COLO668 (cell line): ENCODE measurements at regions not wholly inside any gene's neighbourhood (a gene's known extent, or its start where the extent isn't known, plus 50 kb on each side); places are given as distances from the start of the nearest gene placed in this dataset.

Experiments used
- DNase-seq: peaks from one replicate; lab custom pipeline; 2025; ENCODE audit not compliant: unreplicated experiment; lab: John Stamatoyannopoulos, UW

- no peak for DNase-seq
Measured at GRCh38 chr9:12065686-12066085, 627.5 kb upstream of the TYRP1 start.

- no peak for DNase-seq
Measured at GRCh38 chr9:12066455-12067035, 626.6 kb upstream of the TYRP1 start.

- DNase-seq: no peak
Measured at GRCh38 chr9:12069366-12069765, 623.8 kb upstream of the TYRP1 start.

GRCh38 chr9:12085399-12085798 lies 607.8 kb upstream of the TYRP1 start:
- no peak for DNase-seq

GRCh38 chr9:12091865-12092527 lies 601.2 kb upstream of the TYRP1 start:
- DNase-seq: no peak

- DNase-seq: no peak
Measured at GRCh38 chr9:12094046-12094445, 599.1 kb upstream of the TYRP1 start.

DNA sequence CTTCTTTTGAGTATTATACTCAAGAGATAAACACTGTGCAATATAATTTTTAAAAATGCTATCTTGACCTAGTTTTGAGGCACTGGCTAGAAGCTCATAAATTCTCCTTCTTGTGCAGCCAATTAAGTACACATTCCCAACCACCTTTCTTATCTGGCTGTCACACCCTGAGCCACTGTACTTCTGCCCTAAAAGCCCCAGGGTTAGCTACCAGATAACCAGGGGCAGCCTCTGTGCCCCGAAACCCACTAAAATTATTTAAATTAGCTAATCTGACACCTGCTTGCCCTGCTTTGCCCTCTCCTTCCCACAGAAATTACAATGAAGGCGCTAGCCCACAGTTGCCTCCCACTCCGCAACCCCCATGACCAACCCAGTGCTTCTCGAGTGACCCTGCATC lies 597.3 kb upstream of the TYRP1 start:
- no peak for DNase-seq

DNA sequence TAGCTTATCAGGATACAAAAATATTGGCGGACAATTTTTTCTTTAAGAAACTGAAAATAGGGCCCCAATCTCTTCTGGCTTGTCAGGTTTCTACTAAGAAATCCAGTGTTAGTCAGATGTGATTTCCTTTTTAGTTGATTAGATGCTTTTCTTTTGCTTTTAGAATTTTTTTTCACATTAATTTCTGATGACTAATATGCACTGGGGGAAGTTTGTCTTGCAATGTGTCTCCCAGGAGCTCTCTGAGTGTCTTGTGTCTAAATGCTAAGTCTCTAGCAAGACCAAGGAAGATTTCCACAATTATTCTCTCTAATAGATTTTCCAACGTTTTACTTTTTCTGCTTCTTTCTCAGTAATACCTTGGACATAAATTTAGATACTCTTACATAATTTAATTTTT lies 559.8 kb upstream of the TYRP1 start:
- no peak for DNase-seq

- DNase-seq: no peak
Measured at GRCh38 chr9:12141422-12141821, 551.8 kb upstream of the TYRP1 start.

DNA sequence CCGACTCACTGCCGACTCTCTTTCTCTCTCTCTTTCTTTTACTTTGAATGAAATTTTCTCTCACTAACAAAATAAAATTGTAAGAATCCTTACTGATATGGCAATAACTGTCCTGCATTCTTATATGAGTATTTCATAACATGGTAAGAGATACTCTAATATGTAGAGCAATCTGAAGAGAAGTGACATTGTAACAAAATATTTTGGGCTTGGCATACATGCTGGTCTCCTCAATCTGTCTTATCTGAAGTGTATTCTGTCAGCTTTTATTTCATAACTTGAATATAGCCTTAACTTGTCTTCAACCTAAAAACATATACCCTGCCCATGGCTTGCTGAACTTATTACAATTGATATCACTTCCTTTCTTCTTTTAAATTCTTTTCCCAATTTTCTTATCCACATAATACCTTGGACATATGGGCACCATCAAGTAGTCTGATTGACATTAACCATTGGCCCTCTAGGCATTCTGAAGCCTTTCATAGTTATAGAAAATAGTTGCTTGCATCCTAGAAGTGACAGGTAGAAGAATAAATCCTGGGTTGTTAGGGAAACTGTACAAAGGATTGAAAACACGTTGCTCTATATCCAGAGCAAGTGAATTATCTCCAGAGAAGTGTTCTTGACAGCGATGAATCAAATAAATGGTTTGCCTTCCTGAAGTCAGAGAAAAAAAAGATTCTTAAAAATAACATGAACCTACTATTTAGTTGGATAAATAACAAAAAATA lies 537.6 kb upstream of the TYRP1 start:
- no peak for DNase-seq

DNA sequence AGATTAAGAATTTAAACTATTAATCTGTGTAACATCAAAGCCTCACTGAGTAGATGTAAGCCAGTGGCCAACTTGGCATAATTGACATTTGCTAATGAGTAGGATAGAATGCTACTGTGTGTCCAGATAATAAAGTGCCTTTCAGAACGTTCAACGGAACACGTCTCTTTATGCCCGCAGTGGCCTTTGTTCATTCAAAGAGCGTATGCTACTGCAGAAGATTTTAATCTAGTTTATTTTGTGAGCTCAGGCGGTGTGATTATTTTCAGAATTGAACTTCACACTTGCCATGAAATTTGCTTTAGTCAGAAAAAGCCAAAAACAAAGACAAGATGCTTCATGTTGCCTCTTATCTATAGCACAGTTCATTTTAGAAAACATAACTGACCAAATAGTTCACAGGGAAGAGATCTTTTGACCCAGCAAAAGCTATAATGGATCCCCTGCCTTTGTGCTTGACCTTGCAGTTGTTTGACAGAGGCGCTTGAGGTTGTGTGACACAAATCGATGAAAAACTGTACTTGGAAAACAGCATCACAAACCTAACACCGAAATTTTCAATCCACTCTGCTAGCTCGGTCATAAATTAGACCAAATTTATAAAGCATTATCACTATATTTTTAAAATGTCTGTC lies 530.9 kb upstream of the TYRP1 start:
- no peak for DNase-seq

GRCh38 chr9:12163723-12164458 lies 529.3 kb upstream of the TYRP1 start:
- no peak for DNase-seq

GRCh38 chr9:12166518-12166917 lies 526.7 kb upstream of the TYRP1 start:
- no peak for DNase-seq

GRCh38 chr9:12170456-12170855 lies 522.7 kb upstream of the TYRP1 start:
- DNase-seq: no peak

DNA sequence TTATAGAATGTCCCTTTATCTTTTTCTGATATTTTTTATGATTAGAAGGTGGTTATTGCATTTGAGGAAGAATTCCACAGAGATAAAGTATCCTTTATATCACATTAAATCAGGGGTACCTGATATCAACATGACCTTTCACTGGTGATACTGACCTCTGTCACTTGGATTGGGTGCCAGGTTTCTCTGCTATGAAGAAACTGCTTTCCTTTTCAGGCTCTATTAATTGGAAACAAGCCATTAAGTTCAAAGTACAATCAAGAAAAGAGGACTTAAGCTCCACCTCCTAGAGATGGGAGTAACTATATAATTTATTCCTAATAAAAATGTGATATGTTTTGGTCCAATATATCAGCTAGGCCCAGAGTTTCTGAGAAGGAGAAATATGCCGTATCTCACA lies 514.6 kb upstream of the TYRP1 start:
- no peak for DNase-seq

DNA sequence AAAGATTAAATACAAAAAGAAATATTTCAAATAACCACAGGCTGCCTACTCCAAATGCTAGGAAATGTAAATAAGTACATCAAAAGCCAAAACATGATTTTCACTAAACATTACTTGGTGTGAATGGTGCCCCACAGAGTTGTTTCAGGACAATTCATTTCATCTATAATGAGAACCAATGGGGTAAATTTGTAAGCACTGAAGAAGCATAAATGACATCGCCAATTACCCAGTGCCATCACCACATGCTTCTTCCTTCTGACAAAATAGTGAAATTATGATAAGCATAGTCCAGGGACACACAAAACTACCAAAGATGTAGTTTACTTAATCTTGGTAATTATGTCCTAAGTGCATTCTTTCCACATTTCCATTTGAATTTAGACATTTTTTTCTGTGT lies 510.4 kb upstream of the TYRP1 start:
- DNase-seq: no peak

DNA sequence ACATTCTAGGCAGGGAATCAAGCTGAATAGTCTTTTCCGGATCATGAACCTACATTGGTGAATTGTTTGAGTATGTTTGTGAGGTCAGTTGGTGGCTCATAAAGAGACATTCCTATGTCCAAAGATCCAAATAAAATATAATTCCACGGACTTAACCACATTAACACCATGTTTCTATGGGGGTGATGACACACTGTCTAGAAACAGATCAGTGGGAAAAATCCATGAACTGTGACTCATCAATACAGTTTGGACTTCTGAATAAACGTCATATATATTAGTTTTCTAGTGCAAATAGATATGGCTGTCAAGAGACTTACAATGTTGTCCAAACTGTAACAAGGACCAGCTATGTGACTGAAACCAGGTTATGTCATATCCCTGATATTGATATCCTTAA lies 509.9 kb upstream of the TYRP1 start:
- no peak for DNase-seq

- DNase-seq: no peak
Measured at GRCh38 chr9:12185856-12186255, 507.3 kb upstream of the TYRP1 start.

DNA sequence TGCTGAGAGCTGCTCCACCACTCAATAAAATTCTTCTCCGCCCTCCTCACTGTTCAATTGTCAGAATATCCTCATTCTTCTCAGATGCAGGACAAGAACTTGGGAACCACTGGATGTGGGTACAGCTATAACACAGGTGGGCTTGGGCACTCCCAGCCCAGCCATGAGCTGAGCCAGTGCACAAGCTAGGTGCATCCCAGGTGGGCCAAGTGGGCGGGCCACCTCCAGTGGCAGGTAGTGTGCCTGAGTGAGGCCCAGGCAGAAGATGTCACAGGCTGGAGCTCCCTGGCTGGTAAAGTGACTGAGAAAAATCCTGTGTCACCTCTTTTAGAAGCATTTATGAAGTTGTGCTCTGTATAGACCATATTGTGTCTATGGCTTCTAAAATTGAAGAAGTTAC lies 501.6 kb upstream of the TYRP1 start:
- no peak for DNase-seq

DNA sequence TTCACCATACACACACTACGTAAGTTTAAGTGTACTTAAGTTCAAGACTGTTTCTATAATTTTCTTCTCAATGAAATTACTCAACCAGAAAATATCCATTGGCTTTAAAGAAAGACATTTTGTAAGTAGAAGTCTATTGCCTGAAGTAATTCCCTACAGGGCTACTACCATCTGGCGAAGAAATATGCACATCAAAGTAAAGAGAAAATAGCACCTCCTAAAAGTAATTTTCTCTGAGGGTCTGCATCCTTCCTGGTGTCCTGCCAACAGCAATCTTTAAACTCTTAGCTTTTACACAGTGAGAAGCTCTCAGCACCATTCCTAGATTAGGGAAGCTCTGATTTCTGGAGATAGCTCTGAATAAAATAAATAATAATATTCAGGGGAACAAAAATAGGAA lies 498.5 kb upstream of the TYRP1 start:
- DNase-seq: no peak

- DNase-seq: no peak
Measured at GRCh38 chr9:12195456-12195855, 497.7 kb upstream of the TYRP1 start.
